WI38 (cell line): ENCODE measurements at regions not wholly inside any gene's neighbourhood (a gene's known extent, or its start where the extent isn't known, plus 50 kb on each side); places are given as distances from the start of the nearest gene placed in this dataset.

ENCODE experiments used
- H3K4me3 ChIP-seq: 2 replicates; pipeline ENCODE4 v1.5.1; 2011; ENCODE audit warnings: low read depth, mild to moderate bottlenecking, control low read depth, low read length
- CTCF ChIP-seq: IDR thresholded peaks from 2 replicates; pipeline ENCODE4 v1.5.1; 2012; ENCODE audit warnings: low read depth, mild to moderate bottlenecking, control low read depth, low read length

- H3K4me3 ChIP-seq, result no peak overlapping the region
- no peak for TF ChIP-seq CTCF
These were observed 499.7 kb downstream of the COG6 start for GRCh38 chr13:40155201-40155600.

DNA sequence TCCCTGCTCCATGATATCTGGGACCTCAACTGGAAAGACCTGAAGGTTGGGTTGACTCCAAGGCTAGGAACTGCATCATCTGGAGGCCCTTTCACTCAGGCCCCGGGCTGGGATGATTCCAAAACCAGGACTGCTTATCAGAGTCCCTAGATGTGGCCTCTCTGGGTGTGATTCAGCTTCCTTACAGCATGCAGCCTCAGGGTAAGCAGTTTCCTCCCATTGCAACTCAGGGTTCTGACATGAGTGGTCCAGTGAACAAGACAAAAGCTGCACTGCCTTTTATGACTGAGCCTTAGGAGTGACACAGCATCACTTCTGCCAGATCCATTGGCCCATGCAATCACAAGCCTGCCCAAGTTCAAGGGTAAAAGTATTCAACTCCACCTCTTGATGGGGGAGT lies 502.8 kb downstream of the COG6 start:
- TF ChIP-seq CTCF, result no peak

DNA sequence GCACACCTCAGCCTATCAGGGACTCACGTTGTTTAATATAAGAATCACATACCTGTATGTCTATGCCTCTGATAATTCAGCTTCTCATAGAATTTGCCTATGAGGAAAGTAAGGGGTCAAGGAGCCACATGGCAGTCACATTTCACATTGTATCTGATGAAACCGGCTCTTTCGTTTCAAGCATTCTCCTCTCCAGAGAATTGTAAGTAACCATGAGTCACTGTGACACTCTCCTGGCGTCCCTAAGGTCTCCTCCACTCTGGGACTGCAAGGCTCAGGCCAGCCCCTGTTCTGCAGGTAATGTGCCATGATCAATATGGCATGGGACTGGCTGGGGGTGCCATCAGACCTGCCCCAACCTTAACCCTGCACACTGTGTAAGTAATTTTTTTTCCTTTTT lies 503.3 kb downstream of the COG6 start:
- TF ChIP-seq CTCF, result no peak
- H3K4me3 ChIP-seq, result no peak overlapping the region

More for the DNA sequence above, 502.8 kb downstream of the COG6 start:
- H3K4me3 ChIP-seq, result no peak overlapping the region

DNA sequence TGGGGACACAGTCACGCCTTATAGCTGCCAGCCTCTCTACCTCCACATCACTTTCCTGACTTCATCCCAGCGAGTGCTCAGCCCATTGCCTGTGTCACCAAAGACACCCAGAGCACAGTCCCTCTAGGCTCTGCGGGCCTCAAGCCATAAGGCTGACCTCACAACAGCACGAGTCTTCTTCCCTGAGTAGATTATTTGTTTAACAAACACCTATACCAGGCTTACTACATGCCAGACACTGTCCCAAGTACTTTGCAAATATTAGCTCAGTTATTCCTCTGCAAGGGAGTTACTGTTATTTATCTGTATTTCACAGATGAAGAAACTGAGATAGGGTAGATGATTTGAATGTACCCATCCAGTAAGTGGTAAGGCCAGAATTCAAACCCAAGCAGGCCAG lies 504.3 kb downstream of the COG6 start:
- no peak overlapping the region for H3K4me3 ChIP-seq
- TF ChIP-seq CTCF, result no peak

DNA sequence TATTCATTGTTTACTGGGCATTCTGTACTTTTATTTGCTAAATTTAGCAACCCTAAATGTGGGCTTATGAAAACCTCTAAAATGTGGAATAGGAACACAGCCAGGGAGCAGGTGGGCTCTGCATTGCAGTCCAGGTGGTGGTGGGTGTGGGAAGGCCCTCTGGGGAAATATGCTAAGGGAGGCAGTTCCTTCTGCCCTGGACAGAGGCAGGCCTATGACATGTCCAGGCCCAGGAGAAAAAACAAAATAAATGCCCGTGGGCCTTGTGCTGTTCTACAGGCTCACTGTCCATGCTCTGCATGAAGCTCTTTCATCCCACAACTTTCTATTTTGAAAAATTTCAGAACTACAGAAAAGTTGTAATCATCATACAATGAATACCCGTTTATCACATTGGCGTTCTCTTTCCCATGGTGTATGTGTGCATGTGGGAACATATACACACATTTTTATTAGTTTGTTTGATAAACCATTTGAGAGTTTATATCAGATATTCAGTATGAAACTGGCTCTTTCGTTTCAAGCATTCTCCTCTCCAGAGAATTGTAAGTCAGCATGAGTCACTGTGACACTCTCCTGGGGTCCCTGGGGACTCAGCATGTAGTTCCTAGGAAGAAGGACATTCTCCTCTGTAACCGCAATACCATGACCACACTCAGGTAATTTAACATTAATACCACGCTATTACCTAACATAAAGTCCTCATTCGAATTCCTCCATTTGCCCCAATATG lies 505.3 kb downstream of the COG6 start:
- no peak for TF ChIP-seq CTCF

GRCh38 chr13:40161351-40161810 lies 505.1 kb downstream of the FOXO1 start:
- no peak overlapping the region for H3K4me3 ChIP-seq
- TF ChIP-seq CTCF, result no peak

More for the DNA sequence above, 505.3 kb downstream of the COG6 start:
- H3K4me3 ChIP-seq, result no peak overlapping the region

DNA sequence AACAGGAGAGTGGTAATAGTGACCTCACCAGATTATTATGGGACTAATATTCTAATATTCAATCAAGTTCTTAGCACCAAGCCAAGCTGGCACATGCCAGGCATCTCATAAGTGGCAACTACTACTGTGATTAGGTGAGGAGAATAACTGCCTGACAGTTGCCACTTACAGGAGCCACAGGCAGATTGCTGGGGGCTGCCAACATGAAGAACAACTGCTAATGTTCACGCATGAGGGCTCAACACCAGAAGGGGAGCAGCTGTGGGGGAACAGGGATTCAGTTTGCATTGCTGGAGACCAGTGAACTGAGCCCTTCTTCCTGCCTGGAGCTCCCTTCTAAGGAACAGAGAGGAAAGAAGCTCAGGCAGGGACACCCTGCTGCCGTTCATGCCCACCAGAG lies 504.5 kb downstream of the FOXO1 start:
- TF ChIP-seq CTCF, result no peak
- no peak overlapping the region for H3K4me3 ChIP-seq
